ENCODE measurements at regions not wholly inside any gene's neighbourhood (a gene's known extent, or its start where the extent isn't known, plus 50 kb on each side); places are given as distances from the start of the nearest gene placed in this dataset.

DNA sequence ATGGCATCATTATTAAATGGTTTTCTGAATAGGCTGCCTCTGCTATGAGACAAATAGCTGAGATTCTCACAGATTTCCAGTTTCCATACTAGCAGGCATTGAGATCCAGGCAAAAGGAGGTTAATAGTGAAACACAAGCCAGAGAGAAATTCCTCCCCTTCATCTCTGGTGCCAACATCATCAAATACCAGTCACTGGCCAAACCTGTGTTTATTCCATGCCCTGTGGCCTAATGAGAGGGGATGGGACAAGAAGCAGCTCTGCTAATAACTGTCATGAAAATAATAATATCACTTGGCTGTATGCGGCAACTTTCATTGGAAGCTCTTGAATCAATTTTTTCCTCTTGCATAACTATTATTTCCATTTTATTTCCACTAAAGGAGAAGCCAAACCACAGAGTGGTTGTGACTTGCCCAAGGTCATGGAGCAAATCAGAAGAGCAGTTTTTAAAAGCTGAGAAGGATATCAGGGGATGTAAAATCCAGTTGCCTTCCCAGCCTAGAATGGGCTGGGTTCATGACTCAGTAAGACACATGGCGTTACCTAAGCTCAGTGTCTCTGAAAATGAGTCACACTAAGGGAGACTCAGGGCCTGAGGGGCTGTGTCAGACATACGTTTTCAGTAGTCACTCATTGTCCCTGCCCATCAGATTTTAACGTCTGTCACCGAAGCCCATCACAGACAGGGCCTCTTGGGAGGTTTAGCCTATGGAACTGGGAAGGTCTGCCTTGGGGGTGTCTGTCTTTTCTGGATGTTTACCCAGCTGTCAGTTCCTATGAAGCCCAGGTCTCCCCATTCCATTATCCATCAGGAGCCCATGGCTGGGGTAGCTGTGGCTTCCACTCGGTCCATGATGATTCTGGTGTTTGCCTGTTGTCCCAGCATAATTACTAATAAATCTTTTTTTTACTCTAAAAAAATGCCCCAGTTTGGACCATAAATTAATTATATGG is 208.8 kb upstream of the EEA1 start:
- TF ChIP-seq, protein P1, sequence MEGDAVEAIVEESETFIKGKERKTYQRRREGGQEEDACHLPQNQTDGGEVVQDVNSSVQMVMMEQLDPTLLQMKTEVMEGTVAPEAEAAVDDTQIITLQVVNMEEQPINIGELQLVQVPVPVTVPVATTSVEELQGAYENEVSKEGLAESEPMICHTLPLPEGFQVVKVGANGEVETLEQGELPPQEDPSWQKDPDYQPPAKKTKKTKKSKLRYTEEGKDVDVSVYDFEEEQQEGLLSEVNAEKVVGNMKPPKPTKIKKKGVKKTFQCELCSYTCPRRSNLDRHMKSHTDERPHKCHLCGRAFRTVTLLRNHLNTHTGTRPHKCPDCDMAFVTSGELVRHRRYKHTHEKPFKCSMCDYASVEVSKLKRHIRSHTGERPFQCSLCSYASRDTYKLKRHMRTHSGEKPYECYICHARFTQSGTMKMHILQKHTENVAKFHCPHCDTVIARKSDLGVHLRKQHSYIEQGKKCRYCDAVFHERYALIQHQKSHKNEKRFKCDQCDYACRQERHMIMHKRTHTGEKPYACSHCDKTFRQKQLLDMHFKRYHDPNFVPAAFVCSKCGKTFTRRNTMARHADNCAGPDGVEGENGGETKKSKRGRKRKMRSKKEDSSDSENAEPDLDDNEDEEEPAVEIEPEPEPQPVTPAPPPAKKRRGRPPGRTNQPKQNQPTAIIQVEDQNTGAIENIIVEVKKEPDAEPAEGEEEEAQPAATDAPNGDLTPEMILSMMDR (IDR thresholded peaks at IDR 0.05; ENCODE audit: insufficient read depth, low read length, poor library complexity, severe bottlenecking), result no peak
- no peak for TF ChIP-seq EZH2phosphoT487 (conservative IDR thresholded peaks at IDR 0.05; ENCODE audit: low read length)

Data from SU-DHL-6 (cell line).